Stimulated activated effector memory CD8-positive, alpha-beta T cell treated with anti-CD3 and anti-CD28 coated beads, Interleukin-12 subunit alpha, Interleukin-12 subunit beta, amount 100 ng/mL, for 72 hours (primary cell): ENCODE measurements at regions not wholly inside any gene's neighbourhood (a gene's known extent, or its start where the extent isn't known, plus 50 kb on each side); places are given as distances from the start of the nearest gene placed in this dataset.
"Not testable (repeated sequence)": the region's sequence is repeated elsewhere in the genome, so short reads cannot be mapped to it uniquely, and the experiment has no call there.

Experiments
- ATAC-seq: fragments of 150-1000 bp; cut with Tn5 transposase; 2 replicates; pipeline ENCODE4 v1.10.0; 2021
- DNase-seq, 2 donors: peaks; one replicate each; pipeline ENCODE4 v3.0.0; 2021 to 2022; ENCODE audit warnings: low spot score in 2 of 2
- H3K27ac Mint-ChIP-seq: one replicate; pipeline ENCODE4 v1.8.0; 2022; ENCODE audit warnings: mild to moderate bottlenecking, mixed read lengths
- H3K36me3 Mint-ChIP-seq: one replicate; pipeline ENCODE4 v1.8.0; 2022; ENCODE audit warnings: mild to moderate bottlenecking, mixed read lengths
- H3K4me1 Mint-ChIP-seq: one replicate; pipeline ENCODE4 v1.8.0; 2022; ENCODE audit warnings: mixed read lengths
- H3K4me3 Mint-ChIP-seq: one replicate; pipeline ENCODE4 v1.8.0; 2022; ENCODE audit warnings: mild to moderate bottlenecking, mixed read lengths
- H3K9me3 Mint-ChIP-seq: one replicate; pipeline ENCODE4 v1.8.0; 2022; ENCODE audit warnings: mixed read lengths

GRCh38 chr4:134906404-134907023 lies 704.9 kb upstream of the PABPC4L start:
- Mint-ChIP-seq H3K4me3 (no peak overlapping the region), H3K27ac (no peak overlapping the region), H3K9me3 (peaks cover 17% of the 10 kb centered on the region), H3K36me3 (no peaks in the 10 kb centered on the region), H3K4me1 (no peaks in the 10 kb centered on the region)
- ATAC-seq (no peak), DNase-seq (no peak)

GRCh38 chr4:134905061-134905460 lies 703.5 kb upstream of the PABPC4L start:
- Mint-ChIP-seq H3K4me1 (no peaks in the 10 kb centered on the region), H3K4me3 (no peak overlapping the region), H3K27ac (no peak overlapping the region), H3K36me3 (no peaks in the 10 kb centered on the region), H3K9me3 (peaks cover 14% of the 10 kb centered on the region)
- no peak for ATAC-seq
- DNase-seq, result no peak

DNA sequence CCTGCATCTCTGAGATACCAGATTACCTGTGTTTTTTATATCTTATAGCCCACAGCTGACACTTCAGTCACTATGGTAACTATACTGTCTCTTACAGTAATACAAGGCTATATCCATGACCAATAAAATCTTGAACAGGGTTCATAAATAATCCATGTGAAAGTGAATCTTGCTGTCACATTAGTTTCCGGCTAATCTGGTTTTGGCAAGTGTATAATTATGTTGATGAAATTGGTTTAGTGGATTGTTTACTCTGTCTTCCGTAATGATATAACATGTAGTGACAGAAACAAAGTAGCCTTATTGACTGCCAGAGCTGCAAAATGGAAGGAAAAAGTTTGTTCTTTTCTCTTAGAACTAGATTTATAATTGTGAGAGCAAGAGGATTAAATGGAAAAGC lies 686.6 kb upstream of the PABPC4L start:
- Mint-ChIP-seq H3K4me1 (no peaks in the 10 kb centered on the region), H3K27ac (no peak overlapping the region), H3K4me3 (no peak overlapping the region), H3K36me3 (no peaks in the 10 kb centered on the region), H3K9me3 (peaks cover 5% of the 10 kb centered on the region)
- DNase-seq, result no peak
- ATAC-seq, result no peak

DNA sequence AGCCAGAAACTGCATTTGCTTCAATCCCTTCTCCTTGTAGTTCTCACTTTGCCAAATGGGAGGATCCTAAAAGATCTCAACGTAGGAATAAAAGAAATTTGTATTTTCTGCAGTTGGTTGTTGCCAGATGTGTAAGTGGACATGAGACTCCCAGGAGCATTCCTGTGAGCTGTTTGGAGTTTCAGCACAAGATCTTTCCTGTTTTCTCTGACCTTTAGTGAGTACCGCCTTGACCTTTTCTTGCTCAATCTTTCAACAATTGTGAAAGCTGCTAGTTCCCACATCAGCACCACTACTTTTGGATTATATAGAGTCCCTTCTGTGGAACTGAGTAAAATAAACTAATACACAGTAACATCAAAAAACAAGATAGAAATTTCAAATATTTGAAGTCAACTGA lies 683.8 kb upstream of the PABPC4L start:
- H3K4me1 Mint-ChIP-seq, result no peaks in the 10 kb centered on the region
- H3K36me3 Mint-ChIP-seq, result no peaks in the 10 kb centered on the region
- ATAC-seq (no peak), DNase-seq (no peak)
- peaks cover 7% of the 10 kb centered on the region for H3K9me3 Mint-ChIP-seq
- no peak overlapping the region for H3K27ac Mint-ChIP-seq
- no peak overlapping the region for H3K4me3 Mint-ChIP-seq

GRCh38 chr4:134883831-134884449 lies 682.4 kb upstream of the PABPC4L start:
- no peak for ATAC-seq
- Mint-ChIP-seq H3K4me3 (no peak overlapping the region), H3K4me1 (no peaks in the 10 kb centered on the region), H3K27ac (no peak overlapping the region), H3K36me3 (no peaks in the 10 kb centered on the region), H3K9me3 (peaks cover 7% of the 10 kb centered on the region)
- no peak for DNase-seq

DNA sequence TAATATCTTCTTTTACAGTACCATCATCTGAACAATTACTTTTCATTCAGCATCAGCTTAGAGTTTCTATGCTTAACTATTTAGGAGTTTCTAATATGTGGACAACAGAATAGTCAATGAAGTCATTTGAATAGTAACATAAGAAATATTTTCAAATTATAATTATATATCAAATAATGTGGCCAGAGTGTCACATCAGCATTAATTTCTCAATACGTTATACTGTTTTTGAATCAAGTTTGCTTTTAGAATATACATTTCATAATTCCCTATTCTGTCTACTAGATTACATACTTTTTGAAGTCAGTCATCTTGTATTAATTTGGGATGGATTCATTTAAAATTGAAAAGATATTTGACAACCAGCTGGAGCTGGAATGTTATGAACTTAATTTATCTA lies 677.4 kb upstream of the PABPC4L start:
- H3K4me3 Mint-ChIP-seq, result no peak overlapping the region
- H3K9me3 Mint-ChIP-seq, result peaks cover 9% of the 10 kb centered on the region
- DNase-seq (no peak), ATAC-seq (no peak)
- H3K27ac Mint-ChIP-seq, result no peak overlapping the region
- no peaks in the 10 kb centered on the region for H3K4me1 Mint-ChIP-seq
- no peaks in the 10 kb centered on the region for H3K36me3 Mint-ChIP-seq

DNA sequence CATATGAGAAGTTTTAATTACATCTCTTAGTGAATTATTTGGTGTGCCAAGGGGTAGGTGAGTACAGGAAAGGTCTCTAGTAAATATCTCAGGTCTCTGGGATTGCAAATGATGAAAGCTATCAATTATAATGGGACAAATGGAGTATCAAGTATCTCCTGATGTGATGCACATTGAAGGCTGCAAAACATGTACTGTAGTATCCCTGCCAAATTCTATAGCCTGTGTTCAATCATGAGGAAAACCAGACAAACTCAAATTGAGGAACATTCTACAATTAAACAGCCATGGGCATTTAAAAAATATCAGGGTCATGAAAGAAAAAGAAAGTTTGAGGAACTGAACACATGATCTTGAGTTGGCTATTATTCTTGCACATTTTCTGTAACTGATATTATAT lies 665.4 kb upstream of the PABPC4L start:
- no peak overlapping the region for H3K4me3 Mint-ChIP-seq
- no peaks in the 10 kb centered on the region for H3K4me1 Mint-ChIP-seq
- ATAC-seq, result no peak

DNA sequence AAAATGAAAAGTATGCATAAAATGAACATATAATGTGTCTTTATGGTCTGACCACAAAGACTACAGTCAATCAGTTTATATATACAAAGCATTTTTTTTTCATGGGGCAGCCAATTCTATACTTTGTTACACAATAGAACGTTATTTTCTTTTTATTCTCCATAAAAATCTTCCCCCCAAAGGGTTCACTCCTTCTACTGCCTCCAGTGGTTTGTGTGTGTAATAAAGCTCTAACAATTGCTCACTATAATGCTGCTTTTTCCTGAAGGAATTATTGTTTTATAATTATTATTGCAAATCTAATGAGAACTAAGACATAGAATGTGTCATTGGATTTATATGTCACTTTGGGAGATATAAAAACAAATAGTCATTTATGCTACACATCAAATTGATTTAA lies 664.1 kb upstream of the PABPC4L start:
- no peak for ATAC-seq
- no peak overlapping the region for H3K4me3 Mint-ChIP-seq

More for the DNA sequence above, 665.4 kb upstream of the PABPC4L start:
- no peaks in the 10 kb centered on the region for H3K36me3 Mint-ChIP-seq
- no peak overlapping the region for H3K27ac Mint-ChIP-seq
- no peak for DNase-seq
- H3K9me3 Mint-ChIP-seq, result peaks cover 22% of the 10 kb centered on the region

GRCh38 chr4:134862116-134862515 lies 660.5 kb upstream of the PABPC4L start:
- no peak for ATAC-seq
- no peak overlapping the region for H3K27ac Mint-ChIP-seq
- no peaks in the 10 kb centered on the region for H3K4me1 Mint-ChIP-seq
- DNase-seq, result no peak
- H3K9me3 Mint-ChIP-seq, result peaks cover 21% of the 10 kb centered on the region
- H3K36me3 Mint-ChIP-seq, result no peaks in the 10 kb centered on the region
- no peak overlapping the region for H3K4me3 Mint-ChIP-seq

More for the DNA sequence above, 664.1 kb upstream of the PABPC4L start:
- Mint-ChIP-seq H3K4me1 (no peaks in the 10 kb centered on the region), H3K36me3 (no peaks in the 10 kb centered on the region), H3K9me3 (peaks cover 27% of the 10 kb centered on the region), H3K27ac (no peak overlapping the region)
- no peak for DNase-seq

- no peaks in the 10 kb centered on the region for H3K4me1 Mint-ChIP-seq
- peaks cover 8% of the 10 kb centered on the region for H3K9me3 Mint-ChIP-seq
- H3K36me3 Mint-ChIP-seq, result no peaks in the 10 kb centered on the region
- ATAC-seq, result no peak
- no peak for DNase-seq
- no peak overlapping the region for H3K27ac Mint-ChIP-seq
- no peak overlapping the region for H3K4me3 Mint-ChIP-seq
These were observed 647.1 kb upstream of the PABPC4L start for GRCh38 chr4:134848681-134849080.

DNA sequence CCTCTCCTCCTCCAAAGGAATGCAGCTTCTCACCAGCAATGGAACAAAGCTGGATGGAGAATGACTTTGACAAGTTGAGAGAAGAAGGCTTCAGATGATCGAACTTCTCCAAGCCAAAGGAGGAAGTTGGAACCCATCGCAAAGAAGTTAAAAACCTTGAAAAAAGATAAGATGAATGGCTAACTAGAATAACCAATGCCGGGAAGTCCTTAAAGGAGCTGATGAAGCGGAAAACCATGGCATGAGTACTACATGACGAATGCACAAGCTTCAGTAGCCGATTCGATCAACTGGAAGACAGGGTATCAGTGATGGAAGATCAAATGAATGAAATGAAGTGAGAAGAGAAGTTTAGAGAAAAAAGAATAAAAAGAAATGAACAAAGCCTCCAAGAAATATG lies 629.2 kb upstream of the PABPC4L start:
- not testable (repeated sequence) for H3K27ac Mint-ChIP-seq, H3K4me1 Mint-ChIP-seq, DNase-seq, H3K36me3 Mint-ChIP-seq, H3K4me3 Mint-ChIP-seq, ATAC-seq
- H3K9me3 Mint-ChIP-seq, result peaks cover 16% of the 10 kb centered on the region

DNA sequence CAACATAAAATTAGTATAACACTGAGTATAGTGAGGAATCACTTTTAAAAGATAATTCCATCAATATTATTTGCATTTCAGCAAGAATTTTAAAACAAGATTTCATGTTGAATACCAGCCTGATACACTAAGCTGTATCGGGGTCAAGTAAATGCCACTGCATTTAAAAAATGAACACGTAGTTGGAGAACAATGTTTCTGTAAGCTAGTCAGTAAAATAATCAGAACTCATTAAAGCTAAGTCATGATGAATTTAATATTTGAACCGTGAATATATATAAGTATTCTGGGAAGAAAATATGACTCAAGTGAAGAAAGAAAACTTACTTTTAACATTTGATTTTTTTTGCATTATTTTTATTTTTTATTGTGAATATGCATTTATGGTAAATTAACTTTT lies 611.0 kb upstream of the PABPC4L start:
- H3K4me1 Mint-ChIP-seq, result no peaks in the 10 kb centered on the region
- no peak overlapping the region for H3K4me3 Mint-ChIP-seq
- peaks cover 11% of the 10 kb centered on the region for H3K9me3 Mint-ChIP-seq
- no peaks in the 10 kb centered on the region for H3K36me3 Mint-ChIP-seq
- H3K27ac Mint-ChIP-seq, result no peak overlapping the region
- no peak for DNase-seq
- ATAC-seq, result no peak

DNA sequence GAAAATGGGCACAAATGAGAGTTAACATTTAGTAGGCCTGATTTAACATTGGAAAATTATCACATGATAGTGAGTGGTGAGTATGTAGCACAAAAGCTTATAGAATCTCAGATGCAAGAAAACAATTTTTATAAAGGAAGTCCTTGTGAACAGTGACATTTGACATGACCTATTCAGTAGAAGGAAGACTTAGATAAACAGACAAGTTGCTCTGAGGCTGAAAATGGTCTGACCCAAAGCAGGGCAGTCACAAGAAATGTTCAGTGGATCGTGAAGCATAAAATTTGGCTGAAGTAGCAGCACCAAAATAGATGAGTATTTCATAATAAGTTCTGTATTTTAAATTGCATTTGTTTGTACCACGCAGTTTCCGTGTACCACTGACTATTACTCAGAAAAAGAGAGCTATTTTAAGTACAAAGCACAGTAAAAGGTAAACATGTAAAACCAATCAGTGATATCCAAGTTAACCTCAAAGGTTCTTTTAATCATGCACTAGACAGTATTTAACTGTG lies 605.7 kb upstream of the PABPC4L start:
- Mint-ChIP-seq H3K9me3 (peaks cover 11% of the 10 kb centered on the region), H3K4me3 (no peak overlapping the region), H3K36me3 (no peaks in the 10 kb centered on the region), H3K4me1 (no peaks in the 10 kb centered on the region), H3K27ac (no peak overlapping the region)
- ATAC-seq (no peak), DNase-seq (no peak)

DNA sequence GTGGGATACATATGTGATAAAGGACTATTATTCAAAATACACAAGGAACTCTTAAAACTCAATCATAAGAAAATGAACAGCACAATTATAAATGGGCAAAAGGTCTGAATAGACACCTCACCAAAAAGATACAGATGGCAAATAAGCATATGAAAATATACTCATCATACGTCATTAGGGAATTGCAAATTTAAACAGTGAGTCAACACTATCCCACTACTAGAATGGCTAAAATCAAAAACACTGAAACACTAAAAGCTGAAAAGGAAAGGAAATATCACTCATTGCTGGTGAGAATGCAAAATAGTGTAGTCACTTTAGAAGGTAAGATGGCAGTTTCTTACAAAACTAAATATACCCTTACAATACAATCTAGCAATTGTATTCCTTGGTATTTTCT lies 597.0 kb upstream of the PABPC4L start:
- no peak for DNase-seq
- Mint-ChIP-seq H3K4me1 (no peaks in the 10 kb centered on the region), H3K36me3 (no peaks in the 10 kb centered on the region), H3K4me3 (no peak overlapping the region), H3K27ac (no peak overlapping the region), H3K9me3 (peaks cover 17% of the 10 kb centered on the region)
- no peak for ATAC-seq

DNA sequence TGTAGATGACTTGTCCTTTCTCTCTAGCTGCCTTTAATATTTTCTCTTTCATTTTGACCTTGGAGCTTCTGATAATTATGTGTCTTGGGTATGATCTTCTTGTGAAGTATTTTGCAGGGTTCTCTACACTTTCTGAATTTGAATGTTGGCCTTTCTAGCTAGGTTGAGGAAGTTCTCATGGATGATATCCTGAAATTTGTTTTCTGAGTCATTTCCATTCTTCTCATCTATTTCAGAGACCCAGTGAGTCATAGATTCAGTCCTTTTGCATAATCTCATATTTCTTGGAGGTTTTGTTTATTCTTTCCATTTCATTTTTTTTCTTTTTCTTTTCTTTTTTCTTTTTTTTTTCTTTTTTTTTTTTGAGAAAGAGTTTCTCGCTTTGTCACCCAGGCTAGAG lies 585.7 kb upstream of the PABPC4L start:
- H3K4me3 Mint-ChIP-seq, result no peak overlapping the region
- H3K27ac Mint-ChIP-seq, result no peak overlapping the region
- H3K36me3 Mint-ChIP-seq, result no peaks in the 10 kb centered on the region
- DNase-seq, result no peak
- ATAC-seq, result no peak
- H3K9me3 Mint-ChIP-seq, result peaks cover 37% of the 10 kb centered on the region
- no peaks in the 10 kb centered on the region for H3K4me1 Mint-ChIP-seq

DNA sequence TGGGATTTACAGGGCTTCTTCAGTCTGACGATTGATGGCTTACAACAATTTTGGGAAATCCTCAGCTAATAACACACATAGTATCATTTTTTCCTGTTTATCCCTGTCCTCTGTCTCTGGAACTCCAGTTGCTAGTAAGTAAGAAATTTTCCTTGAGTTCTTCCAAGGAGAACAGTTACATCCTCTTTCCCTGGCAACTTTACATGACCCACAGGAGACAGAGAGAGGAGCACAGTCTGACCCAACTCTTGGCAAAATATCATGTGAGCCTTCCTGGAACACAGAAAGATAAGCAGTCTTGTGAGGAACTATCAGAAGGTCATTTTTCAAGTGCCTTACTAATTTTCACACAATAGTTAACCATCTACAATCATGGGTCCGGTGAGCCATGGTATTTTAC lies 578.7 kb upstream of the PABPC4L start:
- H3K4me3 Mint-ChIP-seq, result no peak overlapping the region
- H3K4me1 Mint-ChIP-seq, result no peaks in the 10 kb centered on the region
- no peaks in the 10 kb centered on the region for H3K36me3 Mint-ChIP-seq
- DNase-seq, result no peak
- ATAC-seq, result no peak
- peaks cover 26% of the 10 kb centered on the region for H3K9me3 Mint-ChIP-seq
- H3K27ac Mint-ChIP-seq, result no peak overlapping the region
